SK-N-MC (cell line): ENCODE measurements at regions not wholly inside any gene's neighbourhood (a gene's known extent, or its start where the extent isn't known, plus 50 kb on each side); places are given as distances from the start of the nearest gene placed in this dataset.

Experiments
- EZH2 ChIP-seq: fragments of 200-600 bp; sonication (generic); IDR thresholded peaks from one replicate; pipeline ENCODE4 v1.6.1; 2017; ENCODE audit warnings: antibody characterized with exemption
- FOXP2 ChIP-seq: optimal IDR thresholded peaks from 2 replicates; pipeline ENCODE3; 2011; ENCODE audit warnings: mild to moderate bottlenecking, moderate library complexity; ENCODE audit not compliant: insufficient read depth; ENCODE audit errors: extremely low read length, control extremely low read depth
- POLR2AphosphoS5 ChIP-seq: IDR thresholded peaks from 2 replicates; pipeline ENCODE4 v1.6.1; 2012; ENCODE audit warnings: mild to moderate bottlenecking, low read depth, low read length, borderline replicate concordance

- TF ChIP-seq POLR2AphosphoS5 (no peak), EZH2 (no peak), FOXP2 (no peak)
These were observed 770.2 kb upstream of the ALCAM start for GRCh38 chr3:104596551-104596950.
